Body of pancreas (tissue), 4 donors: ENCODE measurements at regions not wholly inside any gene's neighbourhood (a gene's known extent, or its start where the extent isn't known, plus 50 kb on each side); places are given as distances from the start of the nearest gene placed in this dataset.

ENCODE experiments used
- POLR2A ChIP-seq, 3 donors: fragments of 450-650 bp; IDR thresholded peaks; one replicate each; pipeline ENCODE4 v1.6.1; 2016; ENCODE audit warnings: antibody characterized with exemption in 3 of 3, mild to moderate bottlenecking in 2 of 3
- TF ChIP-seq, protein P1 (sequence below), 7 experiments: fragments of 450-650 bp in 4 of 7; fragments of 200-600 bp in 3 of 7; sonication (generic) in 3 of 7; IDR thresholded peaks; one replicate each; pipeline ENCODE4 v1.5.1; 2016 to 2019; ENCODE audit warnings: antibody characterized with exemption in 7 of 7

DNA sequence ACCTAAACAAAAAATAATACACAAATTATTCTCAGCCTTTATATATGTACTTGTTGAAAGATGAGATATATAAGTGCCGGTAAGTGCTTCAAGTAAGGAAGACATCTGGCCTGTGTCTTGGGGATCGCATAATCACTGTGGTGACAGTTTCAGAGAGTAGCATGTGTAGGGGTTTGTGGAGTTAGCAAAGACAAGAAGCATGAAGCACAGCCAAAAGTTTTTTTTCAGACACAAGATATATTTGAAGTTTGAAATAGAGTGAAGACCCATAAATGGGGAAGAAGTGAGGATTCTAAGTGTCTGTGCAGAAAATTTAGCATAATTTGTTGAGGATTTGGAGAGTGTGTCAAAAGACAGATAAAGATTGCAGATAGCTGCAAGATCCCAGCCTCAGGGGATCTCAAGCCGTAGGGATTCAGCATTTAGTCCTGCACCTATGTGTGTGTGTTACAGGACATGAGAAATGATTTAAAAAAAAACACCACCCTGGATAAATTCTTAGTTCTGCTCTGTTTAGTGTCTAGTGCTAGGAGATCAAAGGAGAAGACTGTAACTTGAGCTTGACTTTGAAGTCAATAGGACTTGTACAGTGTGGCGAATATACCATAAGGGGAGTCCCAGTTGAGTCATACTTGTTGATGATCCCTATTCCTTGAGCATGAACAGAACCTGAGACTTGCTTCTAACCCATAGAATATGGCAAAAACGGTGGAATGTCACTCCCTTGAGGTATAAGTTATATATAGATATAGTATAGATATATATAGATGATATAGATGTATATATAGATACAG lies 123.9 kb upstream of the GRM7 start:
- TF ChIP-seq POLR2A (IDR thresholded peaks at IDR 0.05), result no peak
- TF ChIP-seq, protein P1, sequence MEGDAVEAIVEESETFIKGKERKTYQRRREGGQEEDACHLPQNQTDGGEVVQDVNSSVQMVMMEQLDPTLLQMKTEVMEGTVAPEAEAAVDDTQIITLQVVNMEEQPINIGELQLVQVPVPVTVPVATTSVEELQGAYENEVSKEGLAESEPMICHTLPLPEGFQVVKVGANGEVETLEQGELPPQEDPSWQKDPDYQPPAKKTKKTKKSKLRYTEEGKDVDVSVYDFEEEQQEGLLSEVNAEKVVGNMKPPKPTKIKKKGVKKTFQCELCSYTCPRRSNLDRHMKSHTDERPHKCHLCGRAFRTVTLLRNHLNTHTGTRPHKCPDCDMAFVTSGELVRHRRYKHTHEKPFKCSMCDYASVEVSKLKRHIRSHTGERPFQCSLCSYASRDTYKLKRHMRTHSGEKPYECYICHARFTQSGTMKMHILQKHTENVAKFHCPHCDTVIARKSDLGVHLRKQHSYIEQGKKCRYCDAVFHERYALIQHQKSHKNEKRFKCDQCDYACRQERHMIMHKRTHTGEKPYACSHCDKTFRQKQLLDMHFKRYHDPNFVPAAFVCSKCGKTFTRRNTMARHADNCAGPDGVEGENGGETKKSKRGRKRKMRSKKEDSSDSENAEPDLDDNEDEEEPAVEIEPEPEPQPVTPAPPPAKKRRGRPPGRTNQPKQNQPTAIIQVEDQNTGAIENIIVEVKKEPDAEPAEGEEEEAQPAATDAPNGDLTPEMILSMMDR (IDR thresholded peaks at IDR 0.05), result no peak
